Neural cell (in vitro differentiated cells): ENCODE measurements at regions not wholly inside any gene's neighbourhood (a gene's known extent, or its start where the extent isn't known, plus 50 kb on each side); places are given as distances from the start of the nearest gene placed in this dataset.

Experiments
- CTCF ChIP-seq: fragments of 450-650 bp; IDR thresholded peaks from 2 replicates; pipeline ENCODE4 v1.5.1; 2014; ENCODE audit warnings: antibody characterized with exemption, mild to moderate bottlenecking, moderate library complexity; ENCODE audit not compliant: poor library complexity, severe bottlenecking
- EP300 ChIP-seq: fragments of 450-650 bp; conservative IDR thresholded peaks from 2 replicates; pipeline ENCODE4 v1.6.1; 2014; ENCODE audit warnings: antibody characterized with exemption, mild to moderate bottlenecking, moderate library complexity; ENCODE audit not compliant: poor library complexity, severe bottlenecking
- EZH2 ChIP-seq: fragments of 200-600, 300-800 bp; shearing (Covaris generic), sonication (generic); IDR thresholded peaks from 2 replicates; pipeline ENCODE4 v1.6.1; 2014; ENCODE audit warnings: antibody characterized with exemption, low read length, borderline replicate concordance, mild to moderate bottlenecking; ENCODE audit not compliant: insufficient read depth, poor library complexity, severe bottlenecking
- MXI1 ChIP-seq: fragments of 450-650 bp; conservative IDR thresholded peaks from 2 replicates; pipeline ENCODE4 v1.6.1; 2014; ENCODE audit warnings: antibody characterized with exemption, mild to moderate bottlenecking; ENCODE audit not compliant: poor library complexity, severe bottlenecking
- POLR2AphosphoS5 ChIP-seq: IDR thresholded peaks from 2 replicates; pipeline ENCODE4 v1.6.1; 2012
- RAD21 ChIP-seq: fragments of 450-650 bp; conservative IDR thresholded peaks from 2 replicates; pipeline ENCODE4 v1.6.1; 2014; ENCODE audit warnings: antibody characterized with exemption, mild to moderate bottlenecking, moderate library complexity
- REST ChIP-seq: IDR thresholded peaks from 2 replicates; pipeline ENCODE4 v1.6.1; 2012; ENCODE audit warnings: borderline replicate concordance
- SMC3 ChIP-seq: fragments of 450-650 bp; conservative IDR thresholded peaks from 2 replicates; pipeline ENCODE4 v1.6.1; 2014; ENCODE audit warnings: antibody characterized with exemption, mild to moderate bottlenecking, moderate library complexity; ENCODE audit not compliant: poor library complexity
- TAF1 ChIP-seq: IDR thresholded peaks from 2 replicates; pipeline ENCODE4 v1.6.1; 2012; ENCODE audit warnings: low read depth

DNA sequence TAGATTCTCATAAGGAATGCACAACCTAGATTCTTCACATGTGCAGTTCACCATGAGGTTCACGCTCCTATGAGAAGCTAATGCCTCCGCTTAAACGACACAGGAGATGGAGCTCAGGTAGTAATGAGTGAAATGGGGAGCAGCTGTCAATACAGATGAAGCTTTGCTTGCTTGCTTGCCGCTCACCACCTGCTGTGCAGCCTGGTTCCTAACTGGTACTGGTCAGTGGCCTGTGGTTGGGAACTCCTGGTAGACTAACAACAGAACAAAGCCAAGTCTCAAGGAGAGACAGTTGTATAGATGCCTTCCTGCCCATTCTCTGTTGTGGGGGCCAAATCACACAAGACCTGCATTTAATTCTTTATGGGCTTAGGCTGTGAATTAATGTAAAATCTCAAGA, 449.2 kb upstream of the TNP1 start:
- TF ChIP-seq EZH2: no peak
- no peak for TF ChIP-seq CTCF
- no peak for TF ChIP-seq REST
- no peak for TF ChIP-seq SMC3
- TF ChIP-seq TAF1: no peak
- no peak for TF ChIP-seq RAD21
- no peak for TF ChIP-seq EP300
- TF ChIP-seq POLR2AphosphoS5: no peak
- no peak for TF ChIP-seq MXI1
